PC-3 (cell line): ENCODE measurements at regions not wholly inside any gene's neighbourhood (a gene's known extent, or its start where the extent isn't known, plus 50 kb on each side); places are given as distances from the start of the nearest gene placed in this dataset.

Source experiments
- ATAC-seq: fragments of 200-7000 bp; cut with Tn5 transposase; 2 replicates; pipeline ENCODE4 v1.9.1; 2020; ENCODE audit warnings: mild to moderate bottlenecking, moderate library complexity
- BruUV-seq: library from RNA; stranded (reverse); fragments of 400-500 nt; replicated peaks from 2 replicates; lab custom pipeline; 2021; lab: Mats Ljungman, UMichigan
- CTCF ChIA-PET: fragments of 300-600 bp; sonication (Branson Sonifier 250); formaldehyde crosslinking; loops from one replicate; lab custom pipeline; 2022; ENCODE audit warnings: antibody characterized with exemption; lab: Charles Lee
- POLR2A ChIA-PET: fragments of 300-600 bp; sonication (Branson Sonifier 250); formaldehyde crosslinking; loops from one replicate; lab custom pipeline; 2022; ENCODE audit warnings: antibody characterized with exemption; ENCODE audit not compliant: unreplicated experiment; lab: Charles Lee
- DNase-seq: peaks from one replicate; pipeline ENCODE4 v3.0.0-alpha.2; 2015
- H2AFZ ChIP-seq: fragments of 300-600 bp; sonication (generic); 2 replicates; pipeline ENCODE4 v1.6.0; 2016; ENCODE audit warnings: antibody characterized with exemption, low read length
- H3F3A ChIP-seq: fragments of 300-600 bp; sonication (generic); one replicate; pipeline ENCODE4 v1.6.0; 2017; ENCODE audit warnings: antibody characterized with exemption, low read length, control low read depth, mild to moderate bottlenecking; ENCODE audit not compliant: unreplicated experiment
- H3K27ac ChIP-seq: fragments of 300-600 bp; sonication (generic); 2 replicates; pipeline ENCODE4 v1.5.1; 2016; ENCODE audit warnings: mild to moderate bottlenecking, low read length
- H3K27me3 ChIP-seq: fragments of 300-600 bp; sonication (generic); 2 replicates; pipeline ENCODE4 v1.6.1; 2016; ENCODE audit warnings: low read length, mixed read lengths
- H3K36me3 ChIP-seq: fragments of 300-600 bp; sonication (generic); 2 replicates; pipeline ENCODE4 v1.6.1; 2016; ENCODE audit warnings: low read depth, mixed run types, low read length, mixed read lengths
- H3K4me1 ChIP-seq: fragments of 300-600 bp; sonication (generic); 2 replicates; pipeline ENCODE4 v1.5.1; 2016; ENCODE audit warnings: low read length; ENCODE audit not compliant: insufficient read depth
- H3K4me2 ChIP-seq: fragments of 300-600 bp; sonication (generic); 2 replicates; pipeline ENCODE4 v1.6.0; 2016; ENCODE audit warnings: low read length
- H3K4me3 ChIP-seq: fragments of 300-600 bp; sonication (generic); 2 replicates; pipeline ENCODE4 v1.5.1; 2016; ENCODE audit warnings: mild to moderate bottlenecking, low read length, mixed read lengths
- H3K79me2 ChIP-seq: fragments of 300-600 bp; sonication (generic); 2 replicates; pipeline ENCODE4 v1.6.1; 2017; ENCODE audit warnings: low read length, mixed read lengths
- H3K9ac ChIP-seq: fragments of 300-600 bp; sonication (generic); 2 replicates; pipeline ENCODE4 v1.6.0; 2016; ENCODE audit warnings: mild to moderate bottlenecking, low read length
- H3K9me2 ChIP-seq: fragments of 300-600 bp; sonication (generic); replicated peaks from 2 replicates; pipeline ENCODE4 v1.6.1; 2016; ENCODE audit warnings: mixed run types, low read length, mixed read lengths
- H3K9me3 ChIP-seq: fragments of 300-600 bp; sonication (generic); 2 replicates; pipeline ENCODE4 v1.6.1; 2016; ENCODE audit warnings: low read length, mixed read lengths
- H4K20me1 ChIP-seq: fragments of 300-600 bp; sonication (generic); 2 replicates; pipeline ENCODE4 v1.6.1; 2016; ENCODE audit warnings: low read length, mixed read lengths
- EZH2 ChIP-seq: fragments of 300-600 bp; sonication (generic); IDR thresholded peaks from one replicate; pipeline ENCODE4 v1.6.1; 2017; ENCODE audit warnings: antibody characterized with exemption, mild to moderate bottlenecking, low read length; ENCODE audit not compliant: unreplicated experiment
- EZH2phosphoT487 ChIP-seq: fragments of 300-600 bp; sonication (generic); IDR thresholded peaks from 2 replicates; pipeline ENCODE4 v1.6.1; 2018; ENCODE audit warnings: mild to moderate bottlenecking, antibody characterized with exemption, low read length, borderline replicate concordance
- intact Hi-C: fragments of 100-400 bp; cut with micrococcal nuclease; formaldehyde crosslinking; loops from 2 replicates; pipeline ENCODE4 v1.9.0; 2023
- TF ChIP-seq, protein P1 (sequence below): fragments of 300-600 bp; sonication (generic); conservative IDR thresholded peaks from 2 replicates; pipeline ENCODE4 v1.5.1; 2017; ENCODE audit warnings: antibody characterized with exemption, low read depth, mild to moderate bottlenecking, low read length

- DNase-seq = peak; percentile 84
- BruUV-seq = no TSS peak
- Histone ChIP-seq H3K4me1 (peaks cover 25% of the 10 kb centered on the region), H3F3A (peaks cover 8% of the 10 kb centered on the region), H3K36me3 (no peaks in the 10 kb centered on the region), H4K20me1 (no peaks in the 10 kb centered on the region), H3K9ac (peak overlapping the region; percentile 16; the same call in 1 of the 2 replicates), H3K4me3 (peak overlapping the region; percentile 17; the same call in 1 of the 2 replicates), H2AFZ (no peak overlapping the region), H3K27ac (peak overlapping the region; percentile 93), H3K9me2 (no peaks in the 10 kb centered on the region), H3K79me2 (no peaks in the 10 kb centered on the region), H3K27me3 (no peaks in the 10 kb centered on the region), H3K9me3 (no peaks in the 10 kb centered on the region), H3K4me2 (peak overlapping the region; percentile 76)
- peak; percentile 60 for ATAC-seq
- intact Hi-C loops = loop anchor here (1.0 to 5.0 kb wide), 3 partner anchors 27 to 98 kb away; no protein-coding TSS in a partner anchor
- ChIA-PET POLR2A (no interaction called here), CTCF (interaction anchor here (0.9 kb wide), 1 partner anchor 112 kb away, joined by 3 read pairs; no protein-coding TSS in a partner anchor)
- TF ChIP-seq, protein P1, sequence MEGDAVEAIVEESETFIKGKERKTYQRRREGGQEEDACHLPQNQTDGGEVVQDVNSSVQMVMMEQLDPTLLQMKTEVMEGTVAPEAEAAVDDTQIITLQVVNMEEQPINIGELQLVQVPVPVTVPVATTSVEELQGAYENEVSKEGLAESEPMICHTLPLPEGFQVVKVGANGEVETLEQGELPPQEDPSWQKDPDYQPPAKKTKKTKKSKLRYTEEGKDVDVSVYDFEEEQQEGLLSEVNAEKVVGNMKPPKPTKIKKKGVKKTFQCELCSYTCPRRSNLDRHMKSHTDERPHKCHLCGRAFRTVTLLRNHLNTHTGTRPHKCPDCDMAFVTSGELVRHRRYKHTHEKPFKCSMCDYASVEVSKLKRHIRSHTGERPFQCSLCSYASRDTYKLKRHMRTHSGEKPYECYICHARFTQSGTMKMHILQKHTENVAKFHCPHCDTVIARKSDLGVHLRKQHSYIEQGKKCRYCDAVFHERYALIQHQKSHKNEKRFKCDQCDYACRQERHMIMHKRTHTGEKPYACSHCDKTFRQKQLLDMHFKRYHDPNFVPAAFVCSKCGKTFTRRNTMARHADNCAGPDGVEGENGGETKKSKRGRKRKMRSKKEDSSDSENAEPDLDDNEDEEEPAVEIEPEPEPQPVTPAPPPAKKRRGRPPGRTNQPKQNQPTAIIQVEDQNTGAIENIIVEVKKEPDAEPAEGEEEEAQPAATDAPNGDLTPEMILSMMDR = peak; percentile 87
- TF ChIP-seq EZH2 = no peak
These were observed 127.9 kb upstream of the PRSS58 start for GRCh38 chr7:142385491-142386340.

DNA sequence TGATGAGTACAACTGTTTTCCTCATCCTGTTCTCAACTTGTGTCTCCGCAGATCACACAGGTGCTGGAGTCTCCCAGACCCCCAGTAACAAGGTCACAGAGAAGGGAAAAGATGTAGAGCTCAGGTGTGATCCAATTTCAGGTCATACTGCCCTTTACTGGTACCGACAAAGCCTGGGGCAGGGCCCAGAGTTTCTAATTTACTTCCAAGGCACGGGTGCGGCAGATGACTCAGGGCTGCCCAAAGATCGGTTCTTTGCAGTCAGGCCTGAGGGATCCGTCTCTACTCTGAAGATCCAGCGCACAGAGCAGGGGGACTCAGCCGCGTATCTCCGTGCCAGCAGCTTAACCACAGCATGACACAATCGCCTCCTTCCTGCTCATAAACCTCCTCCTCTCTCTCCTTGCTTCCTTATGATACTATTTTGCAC, 126.7 kb upstream of the PRSS58 start:
- peak overlapping the region; percentile 39 for H3K4me3 ChIP-seq
- ChIA-PET POLR2A (interaction anchor here (0.6 kb wide), 1 partner anchor 199 kb away, joined by 3 read pairs; no protein-coding TSS in a partner anchor), CTCF (no interaction called here)
- H3K79me2 ChIP-seq = no peaks in the 10 kb centered on the region
- peak overlapping the region; percentile 93 for H3K27ac ChIP-seq
- peak overlapping the region; percentile 76 for H3K4me2 ChIP-seq
- intact Hi-C loops = loop anchor here (2.0 kb wide), 1 partner anchor 26 kb away; no protein-coding TSS in a partner anchor
- H3K27me3 ChIP-seq = no peaks in the 10 kb centered on the region
- H3K9me2 ChIP-seq = no peaks in the 10 kb centered on the region
- BruUV-seq = no TSS peak
- H3K9ac ChIP-seq = peak overlapping the region; percentile 58
- H3K36me3 ChIP-seq = no peaks in the 10 kb centered on the region
- H2AFZ ChIP-seq = peak overlapping the region; percentile 70
- no peaks in the 10 kb centered on the region for H4K20me1 ChIP-seq
- TF ChIP-seq EZH2phosphoT487 = no peak
- TF ChIP-seq EZH2 = no peak
- TF ChIP-seq, protein P1 = no peak
- ATAC-seq (peak; percentile 94), DNase-seq (peak; percentile 90)
- H3K9me3 ChIP-seq = no peaks in the 10 kb centered on the region
- H3K4me1 ChIP-seq = peaks cover 25% of the 10 kb centered on the region
- peaks cover 8% of the 10 kb centered on the region for H3F3A ChIP-seq
